ENCODE measurements at regions not wholly inside any gene's neighbourhood (a gene's known extent, or its start where the extent isn't known, plus 50 kb on each side); places are given as distances from the start of the nearest gene placed in this dataset.
"Not testable (repeated sequence)": the region's sequence is repeated elsewhere in the genome, so short reads cannot be mapped to it uniquely, and the experiment has no call there.

DNA sequence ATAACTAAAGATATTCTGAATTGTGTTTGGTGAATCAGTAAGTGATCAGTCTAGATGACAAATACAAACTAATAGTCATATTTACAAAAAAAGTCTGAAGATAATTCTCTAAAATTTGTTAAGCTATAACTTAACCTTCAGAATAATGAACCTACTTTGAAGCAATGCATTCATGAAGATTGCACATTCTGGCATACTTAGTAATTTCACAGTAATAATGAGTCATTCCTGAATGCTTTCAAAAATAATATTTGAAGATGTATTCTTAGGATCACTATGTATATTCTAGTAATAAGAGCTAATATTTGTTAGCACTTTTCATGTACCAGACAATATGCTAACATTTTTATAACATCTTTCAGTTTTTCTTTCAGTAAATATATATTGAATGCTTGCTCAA is 756.7 kb upstream of the SLIT2 start:
- H3K4me3 ChIP-seq (ENCODE audit: low read depth, low read length), result no peak overlapping the region
- DNase-seq (ENCODE audit: low read depth), result no peak

DNA sequence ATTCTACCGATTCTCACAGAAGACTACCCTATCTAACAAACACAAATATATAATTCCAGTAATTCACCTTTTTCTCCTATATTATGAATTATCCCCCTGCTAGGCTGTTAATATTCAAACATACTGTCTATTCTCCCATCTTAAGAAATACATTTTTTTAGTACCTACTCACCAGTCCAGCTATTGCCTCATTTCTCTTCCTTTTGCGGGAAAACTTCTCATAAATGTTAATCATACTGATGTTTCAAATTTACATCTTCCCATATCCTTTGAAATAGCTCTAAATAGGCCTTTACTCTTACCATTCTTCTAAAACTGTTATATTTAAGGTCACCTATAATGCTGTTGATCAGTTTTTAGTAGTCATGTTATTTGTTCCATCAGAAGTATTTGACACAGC is 759.1 kb upstream of the SLIT2 start:
- TF ChIP-seq CTCF (IDR thresholded peaks at IDR 0.05; ENCODE audit: low read depth, low read length, missing control alignments), result no peak
- DNase-seq (ENCODE audit: low read depth), result no peak
- H3K4me3 ChIP-seq (ENCODE audit: low read depth, low read length), result no peak overlapping the region

More for the DNA sequence above, 756.7 kb upstream of the SLIT2 start:
- no peak for TF ChIP-seq CTCF (IDR thresholded peaks at IDR 0.05; ENCODE audit: low read depth, low read length, missing control alignments)

GRCh38 chr4:19486400-19486799 is 765.3 kb upstream of the SLIT2 start:
- TF ChIP-seq CTCF (IDR thresholded peaks at IDR 0.05; ENCODE audit: low read depth, low read length, missing control alignments), result no peak
- no peak for DNase-seq (ENCODE audit: low read depth)
- H3K4me3 ChIP-seq (ENCODE audit: low read depth, low read length), result no peak overlapping the region

DNA sequence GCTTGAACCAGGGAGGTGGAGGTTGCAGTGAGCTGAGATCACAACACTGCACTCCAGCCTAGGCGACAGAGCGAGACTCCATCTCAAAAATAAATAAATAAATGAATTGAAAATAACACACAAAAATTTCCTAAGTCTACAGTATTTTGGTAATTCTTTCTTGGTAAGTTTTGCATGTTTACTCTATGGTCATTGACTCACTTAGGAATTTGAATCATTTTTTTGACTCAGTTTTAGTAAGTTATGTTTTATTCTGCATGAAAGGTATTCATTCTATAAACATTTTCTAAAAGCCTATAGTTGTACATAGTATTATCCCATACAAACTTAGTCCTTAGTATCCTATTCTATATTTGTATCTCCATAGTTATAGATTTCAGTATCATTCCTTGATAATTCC is 772.9 kb upstream of the SLIT2 start:
- DNase-seq (ENCODE audit: low read depth), result no peak

DNA sequence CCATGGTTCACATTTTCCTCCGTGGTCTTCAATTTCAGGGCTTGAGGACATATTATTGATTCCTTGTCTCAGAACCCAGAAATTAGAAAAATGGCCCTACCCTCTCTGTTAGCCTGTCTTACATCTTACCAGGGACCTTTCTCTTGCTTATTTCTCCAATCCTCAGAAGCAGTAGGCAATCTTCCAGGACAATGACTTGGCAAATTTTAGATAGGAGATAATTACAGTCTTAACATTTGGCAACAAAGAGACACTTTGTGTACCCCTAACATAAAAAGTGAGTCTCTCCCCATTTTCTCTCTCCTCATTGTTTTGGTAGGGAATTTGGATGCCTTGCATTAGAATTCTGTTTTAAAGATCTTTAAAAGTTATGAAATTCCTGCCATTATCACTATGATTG is 778.1 kb upstream of the SLIT2 start:
- TF ChIP-seq CTCF (IDR thresholded peaks at IDR 0.05; ENCODE audit: low read depth, low read length, missing control alignments), result no peak
- no peak for DNase-seq (ENCODE audit: low read depth)
- no peak overlapping the region for H3K4me3 ChIP-seq (ENCODE audit: low read depth, low read length)

More for the DNA sequence above, 772.9 kb upstream of the SLIT2 start:
- no peak overlapping the region for H3K4me3 ChIP-seq (ENCODE audit: low read depth, low read length)
- TF ChIP-seq CTCF (IDR thresholded peaks at IDR 0.05; ENCODE audit: low read depth, low read length, missing control alignments), result no peak

DNA sequence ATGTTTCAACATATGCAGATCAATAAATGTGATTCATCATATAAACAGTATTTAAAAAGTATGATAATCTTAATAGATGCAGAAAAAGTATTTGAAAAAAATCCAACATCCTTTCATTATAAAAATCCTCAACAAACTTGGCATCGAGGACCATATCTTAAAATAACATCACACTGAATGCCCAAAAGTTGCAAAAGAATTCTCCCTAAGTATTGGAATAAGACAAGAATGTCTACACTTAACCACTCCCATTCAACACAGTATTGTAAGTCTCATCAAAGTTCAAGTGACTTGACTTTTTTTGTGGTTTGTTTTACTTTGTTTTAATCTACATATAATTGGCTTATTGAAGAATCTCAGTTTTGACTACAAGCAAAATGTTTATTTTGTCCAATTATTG is 779.0 kb upstream of the SLIT2 start:
- TF ChIP-seq CTCF (IDR thresholded peaks at IDR 0.05; ENCODE audit: low read depth, low read length, missing control alignments), result no peak
- DNase-seq (ENCODE audit: low read depth), result no peak
- H3K4me3 ChIP-seq (ENCODE audit: low read depth, low read length), result no peak overlapping the region

DNA sequence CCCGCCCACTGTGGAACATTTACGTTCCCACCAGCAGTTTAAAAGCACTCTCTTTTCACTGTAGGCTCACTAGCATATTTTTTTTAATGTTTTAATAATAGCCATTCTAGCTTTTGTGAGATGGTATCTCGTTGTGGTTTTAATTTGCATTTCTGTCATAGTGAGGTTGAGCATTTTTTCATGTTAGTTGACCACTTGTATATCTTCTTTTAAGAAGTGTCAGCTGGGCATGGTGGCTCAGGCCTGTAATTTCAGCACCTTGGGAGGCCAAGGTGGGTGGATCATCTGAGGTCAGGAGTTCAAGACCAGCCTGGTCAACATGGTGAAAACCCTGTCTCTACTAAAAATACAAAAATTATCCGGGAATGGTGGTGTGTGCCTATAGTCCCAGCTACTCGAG is 781.7 kb upstream of the SLIT2 start:
- H3K4me3 ChIP-seq (ENCODE audit: low read depth, low read length); DNase-seq (ENCODE audit: low read depth): not testable (repeated sequence)

DNA sequence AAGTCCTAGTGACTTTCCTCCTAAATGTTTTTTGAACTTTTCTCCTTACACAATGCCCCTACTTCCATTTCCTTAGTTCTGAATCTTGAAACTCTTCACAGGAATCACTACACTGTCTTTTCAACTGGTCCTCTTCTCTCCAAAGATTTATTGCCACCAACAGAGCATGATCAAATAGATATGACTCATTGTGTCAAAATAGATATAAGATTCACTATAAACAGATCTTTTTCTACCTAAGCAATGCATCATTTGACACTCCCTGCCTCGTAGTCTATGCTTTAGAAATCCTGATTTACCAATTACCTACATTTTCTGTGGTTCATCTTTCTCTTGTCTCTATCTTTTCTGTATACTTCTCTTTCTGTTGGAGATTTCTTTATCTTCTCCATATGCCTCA is 789.6 kb upstream of the SLIT2 start:
- no peak for DNase-seq (ENCODE audit: low read depth)
- TF ChIP-seq CTCF (IDR thresholded peaks at IDR 0.05; ENCODE audit: low read depth, low read length, missing control alignments), result no peak
- no peak overlapping the region for H3K4me3 ChIP-seq (ENCODE audit: low read depth, low read length)

All from GM12864 (cell line).